GM12878 (cell line): ENCODE measurements at regions not wholly inside any gene's neighbourhood (a gene's known extent, or its start where the extent isn't known, plus 50 kb on each side); places are given as distances from the start of the nearest gene placed in this dataset.

Experiments
- ATAC-seq: fragments of 200-7000 bp; cut with Tn5 transposase; 3 replicates; pipeline ENCODE4 v1.9.1; 2020; ENCODE audit warnings: mild to moderate bottlenecking, moderate library complexity
- BruUV-seq: library from RNA; stranded (reverse); fragments of 400-500 nt; replicated peaks from 2 replicates; lab custom pipeline; 2021; lab: Mats Ljungman, UMichigan
- CTCF ChIA-PET: fragments of 300-600 bp; sonication (Branson Sonifier 250); formaldehyde crosslinking; extraction: SDS; loops from one replicate; lab custom pipeline; 2021; ENCODE audit warnings: inconsistent platforms; lab: Yijun Ruan, JAX
- POLR2A ChIA-PET: fragments of 350-600 bp; formaldehyde crosslinking; extraction: SDS; loops from one replicate; lab custom pipeline; 2021; ENCODE audit warnings: inconsistent platforms; lab: Charles Lee
- RAD21 ChIA-PET: fragments of 300-600 bp; sonication (Branson Sonifier 250); formaldehyde crosslinking; loops from one replicate; lab custom pipeline; 2023; ENCODE audit warnings: antibody characterized with exemption; ENCODE audit not compliant: unreplicated experiment; lab: Charles Lee
- SMC1A ChIA-PET: fragments of 300-600 bp; sonication (Branson Sonifier 250); formaldehyde crosslinking; loops from one replicate; lab custom pipeline; 2023; ENCODE audit not compliant: unreplicated experiment, uncharacterized antibody; lab: Charles Lee
- DNase-seq: peaks from one replicate; pipeline ENCODE4 v3.0.0-alpha.2; 2011; ENCODE audit warnings: low read depth, low spot score
- FAIRE-seq: peaks from 3 replicates; lab custom pipeline; 2011; peaks lifted over from hg19 to GRCh38; lab: Jason Lieb, UNC
- H2AFZ ChIP-seq: 2 replicates; pipeline ENCODE4 v1.6.0; 2011; ENCODE audit warnings: low read depth, low read length, control low read depth; ENCODE audit not compliant: control insufficient read depth
- H3K27ac ChIP-seq: 2 replicates; pipeline ENCODE4 v1.5.1; 2011; ENCODE audit warnings: control low read depth; ENCODE audit not compliant: control insufficient read depth, insufficient read depth
- H3K27me3 ChIP-seq, 2 experiments: replicated peaks in 1 of 2; 2 replicates each; pipeline versions ENCODE4 v1.6.0 to v1.6.1; 2011; ENCODE audit warnings: low read length in 1 of 2; ENCODE audit not compliant: control insufficient read depth in 2 of 2, insufficient read depth in 2 of 2
- H3K36me3 ChIP-seq, 2 experiments: 2 replicates each; pipeline ENCODE4 v1.5.1; 2011; ENCODE audit warnings: low read length in 1 of 2; ENCODE audit not compliant: control insufficient read depth in 2 of 2, insufficient read depth in 2 of 2
- H3K4me1 ChIP-seq: 2 replicates; pipeline ENCODE4 v1.6.1; 2011; ENCODE audit warnings: mild to moderate bottlenecking, low read length, moderate library complexity, mixed read lengths; ENCODE audit not compliant: control insufficient read depth, insufficient read depth
- H3K4me2 ChIP-seq: 2 replicates; pipeline ENCODE4 v1.6.0; 2011; ENCODE audit warnings: control low read depth; ENCODE audit not compliant: control insufficient read depth, insufficient read depth
- H3K4me3 ChIP-seq: fragments of 200-600 bp; sonication (generic); 2 replicates; pipeline ENCODE4 v1.5.1; 2016
- H3K79me2 ChIP-seq: 2 replicates; pipeline ENCODE4 v1.6.0; 2011; ENCODE audit warnings: low read length; ENCODE audit not compliant: control insufficient read depth, insufficient read depth
- H3K9ac ChIP-seq: 2 replicates; pipeline ENCODE4 v1.8.0; 2011; ENCODE audit warnings: low read length, control low read depth, mixed read lengths; ENCODE audit not compliant: control insufficient read depth, insufficient read depth
- H3K9me3 ChIP-seq: replicated peaks from 3 replicates; pipeline ENCODE4 v1.5.1; 2011; ENCODE audit warnings: mild to moderate bottlenecking, low read length; ENCODE audit not compliant: control insufficient read depth, insufficient read depth
- H4K20me1 ChIP-seq: 2 replicates; pipeline ENCODE4 v1.6.0; 2011; ENCODE audit not compliant: control insufficient read depth, insufficient read depth
- BCLAF1 ChIP-seq: fragments of 450-650 bp; IDR thresholded peaks from 2 replicates; pipeline ENCODE4 v1.6.1; 2017; ENCODE audit warnings: antibody characterized with exemption, mild to moderate bottlenecking, moderate library complexity
- GATAD2B ChIP-seq: fragments of 450-650 bp; conservative IDR thresholded peaks from 2 replicates; pipeline ENCODE4 v1.6.1; 2017; ENCODE audit warnings: low read depth, mild to moderate bottlenecking, moderate library complexity
- KDM1A ChIP-seq: fragments of 200-600 bp; sonication (generic); IDR thresholded peaks from 2 replicates; pipeline ENCODE4 v1.6.1; 2016; ENCODE audit warnings: borderline replicate concordance
- MYB ChIP-seq: fragments of 150-350 bp; IDR thresholded peaks from 2 replicates; pipeline ENCODE4 v1.6.1; 2014; ENCODE audit warnings: mild to moderate bottlenecking, low read depth, low read length, borderline replicate concordance
- PML ChIP-seq: IDR thresholded peaks from 2 replicates; pipeline ENCODE4 v1.6.1; 2012; ENCODE audit warnings: low read length, inconsistent platforms
- POLR2A ChIP-seq: IDR thresholded peaks from 2 replicates; pipeline ENCODE4 v1.6.1; 2011; ENCODE audit warnings: low read depth, mild to moderate bottlenecking, low read length
- RFX5 ChIP-seq: IDR thresholded peaks from 2 replicates; pipeline ENCODE4 v1.6.1; 2011; ENCODE audit warnings: low read depth, low read length, improper control_type of control experiment
- USF2 ChIP-seq: IDR thresholded peaks from 2 replicates; pipeline ENCODE4 v1.6.1; 2011; ENCODE audit warnings: low read depth, low read length, improper control_type of control experiment, borderline replicate concordance
- WGBS: methylation state at CpG from one replicate; pipeline ENCODE4 v1.1.6; 2016; ENCODE audit warnings: low lambda C conversion rate; ENCODE audit not compliant: insufficient replicate concordance, insufficient coverage; ENCODE audit errors: missing lambda C conversion rate; 5-methylcytosine and 5-hydroxymethylcytosine counted together
- in situ Hi-C: fragments of 300-500 bp; cut with MboI; formaldehyde crosslinking; loops from 9 replicates; pipeline ENCODE4 v1.14.3; 2018; ENCODE audit warnings: mixed read lengths
- intact Hi-C: fragments of 100-400 bp; cut with micrococcal nuclease; formaldehyde crosslinking; loops from one replicate; pipeline ENCODE4 v1.14.2; 2022; ENCODE audit not compliant: unreplicated experiment
- TF ChIP-seq, protein P1 (sequence below): fragments of 450-650 bp; formaldehyde crosslinking; IDR thresholded peaks from 2 replicates; pipeline ENCODE4 v1.5.0; 2022; ENCODE audit warnings: mild to moderate bottlenecking, missing genetic modification characterization
- TF ChIP-seq, protein P2 (sequence below): fragments of 450-650 bp; IDR thresholded peaks from 2 replicates; pipeline ENCODE4 v1.6.1; 2017; ENCODE audit warnings: borderline replicate concordance
- TF ChIP-seq, protein P3 (sequence below): fragments of 450-650 bp; IDR thresholded peaks from 2 replicates; pipeline ENCODE4 v1.6.1; 2017; ENCODE audit warnings: mild to moderate bottlenecking, moderate library complexity

DNA sequence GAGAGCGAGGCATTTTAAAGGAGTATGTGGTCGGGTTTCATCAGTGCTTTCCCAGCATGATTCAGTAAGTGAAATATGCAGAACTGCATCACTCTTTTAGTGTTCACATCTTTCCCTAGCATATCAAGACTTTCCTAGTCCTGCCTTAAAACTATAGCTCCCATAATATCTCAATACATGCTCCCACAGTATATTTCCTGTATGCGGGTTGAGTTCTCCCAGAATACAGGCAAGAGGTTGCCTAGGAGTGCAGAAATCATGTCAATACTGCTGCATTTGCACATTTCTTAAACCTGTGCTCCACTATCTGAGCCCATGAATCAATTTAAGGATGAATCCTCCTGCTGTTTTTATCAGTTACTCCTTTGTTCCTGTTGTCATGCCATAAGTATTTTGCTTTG lies 386.6 kb upstream of the SLC35B3 start:
- ChIA-PET CTCF (no interaction called here), SMC1A (no interaction called here), RAD21 (no interaction called here), POLR2A (no interaction called here)
- Histone ChIP-seq H3K79me2 (no peaks in the 10 kb centered on the region), H3K36me3 (no peaks in the 10 kb centered on the region), H3K27ac (no peak overlapping the region), H3K9me3 (no peaks in the 10 kb centered on the region), H2AFZ (no peak overlapping the region), H3K4me1 (no peaks in the 10 kb centered on the region), H4K20me1 (no peaks in the 10 kb centered on the region), H3K9ac (no peak overlapping the region), H3K27me3 (no peaks in the 10 kb centered on the region), H3K4me2 (no peak overlapping the region), H3K4me3 (no peak overlapping the region)
- no peak for ATAC-seq
- intact Hi-C loops (no loop called here), in situ Hi-C loops (no loop called here)
- DNase-seq: no peak
- no peak for FAIRE-seq
- no TSS peak for BruUV-seq
- WGBS: 37% methylated on average over 3 of the region's 3 CpGs
- TF ChIP-seq RFX5: no peak
- TF ChIP-seq, protein P1, sequence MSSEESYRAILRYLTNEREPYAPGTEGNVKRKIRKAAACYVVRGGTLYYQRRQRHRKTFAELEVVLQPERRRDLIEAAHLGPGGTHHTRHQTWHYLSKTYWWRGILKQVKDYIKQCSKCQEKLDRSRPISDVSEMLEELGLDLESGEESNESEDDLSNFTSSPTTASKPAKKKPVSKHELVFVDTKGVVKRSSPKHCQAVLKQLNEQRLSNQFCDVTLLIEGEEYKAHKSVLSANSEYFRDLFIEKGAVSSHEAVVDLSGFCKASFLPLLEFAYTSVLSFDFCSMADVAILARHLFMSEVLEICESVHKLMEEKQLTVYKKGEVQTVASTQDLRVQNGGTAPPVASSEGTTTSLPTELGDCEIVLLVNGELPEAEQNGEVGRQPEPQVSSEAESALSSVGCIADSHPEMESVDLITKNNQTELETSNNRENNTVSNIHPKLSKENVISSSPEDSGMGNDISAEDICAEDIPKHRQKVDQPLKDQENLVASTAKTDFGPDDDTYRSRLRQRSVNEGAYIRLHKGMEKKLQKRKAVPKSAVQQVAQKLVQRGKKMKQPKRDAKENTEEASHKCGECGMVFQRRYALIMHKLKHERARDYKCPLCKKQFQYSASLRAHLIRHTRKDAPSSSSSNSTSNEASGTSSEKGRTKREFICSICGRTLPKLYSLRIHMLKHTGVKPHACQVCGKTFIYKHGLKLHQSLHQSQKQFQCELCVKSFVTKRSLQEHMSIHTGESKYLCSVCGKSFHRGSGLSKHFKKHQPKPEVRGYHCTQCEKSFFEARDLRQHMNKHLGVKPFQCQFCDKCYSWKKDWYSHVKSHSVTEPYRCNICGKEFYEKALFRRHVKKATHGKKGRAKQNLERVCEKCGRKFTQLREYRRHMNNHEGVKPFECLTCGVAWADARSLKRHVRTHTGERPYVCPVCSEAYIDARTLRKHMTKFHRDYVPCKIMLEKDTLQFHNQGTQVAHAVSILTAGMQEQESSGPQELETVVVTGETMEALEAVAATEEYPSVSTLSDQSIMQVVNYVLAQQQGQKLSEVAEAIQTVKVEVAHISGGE (CRISPR knock-in tag): no peak
- no peak for TF ChIP-seq PML
- no peak for TF ChIP-seq MYB
- TF ChIP-seq BCLAF1: no peak
- TF ChIP-seq GATAD2B: no peak
- TF ChIP-seq, protein P2, sequence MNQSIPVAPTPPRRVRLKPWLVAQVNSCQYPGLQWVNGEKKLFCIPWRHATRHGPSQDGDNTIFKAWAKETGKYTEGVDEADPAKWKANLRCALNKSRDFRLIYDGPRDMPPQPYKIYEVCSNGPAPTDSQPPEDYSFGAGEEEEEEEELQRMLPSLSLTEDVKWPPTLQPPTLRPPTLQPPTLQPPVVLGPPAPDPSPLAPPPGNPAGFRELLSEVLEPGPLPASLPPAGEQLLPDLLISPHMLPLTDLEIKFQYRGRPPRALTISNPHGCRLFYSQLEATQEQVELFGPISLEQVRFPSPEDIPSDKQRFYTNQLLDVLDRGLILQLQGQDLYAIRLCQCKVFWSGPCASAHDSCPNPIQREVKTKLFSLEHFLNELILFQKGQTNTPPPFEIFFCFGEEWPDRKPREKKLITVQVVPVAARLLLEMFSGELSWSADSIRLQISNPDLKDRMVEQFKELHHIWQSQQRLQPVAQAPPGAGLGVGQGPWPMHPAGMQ: no peak
- TF ChIP-seq KDM1A: no peak
- TF ChIP-seq, protein P3, sequence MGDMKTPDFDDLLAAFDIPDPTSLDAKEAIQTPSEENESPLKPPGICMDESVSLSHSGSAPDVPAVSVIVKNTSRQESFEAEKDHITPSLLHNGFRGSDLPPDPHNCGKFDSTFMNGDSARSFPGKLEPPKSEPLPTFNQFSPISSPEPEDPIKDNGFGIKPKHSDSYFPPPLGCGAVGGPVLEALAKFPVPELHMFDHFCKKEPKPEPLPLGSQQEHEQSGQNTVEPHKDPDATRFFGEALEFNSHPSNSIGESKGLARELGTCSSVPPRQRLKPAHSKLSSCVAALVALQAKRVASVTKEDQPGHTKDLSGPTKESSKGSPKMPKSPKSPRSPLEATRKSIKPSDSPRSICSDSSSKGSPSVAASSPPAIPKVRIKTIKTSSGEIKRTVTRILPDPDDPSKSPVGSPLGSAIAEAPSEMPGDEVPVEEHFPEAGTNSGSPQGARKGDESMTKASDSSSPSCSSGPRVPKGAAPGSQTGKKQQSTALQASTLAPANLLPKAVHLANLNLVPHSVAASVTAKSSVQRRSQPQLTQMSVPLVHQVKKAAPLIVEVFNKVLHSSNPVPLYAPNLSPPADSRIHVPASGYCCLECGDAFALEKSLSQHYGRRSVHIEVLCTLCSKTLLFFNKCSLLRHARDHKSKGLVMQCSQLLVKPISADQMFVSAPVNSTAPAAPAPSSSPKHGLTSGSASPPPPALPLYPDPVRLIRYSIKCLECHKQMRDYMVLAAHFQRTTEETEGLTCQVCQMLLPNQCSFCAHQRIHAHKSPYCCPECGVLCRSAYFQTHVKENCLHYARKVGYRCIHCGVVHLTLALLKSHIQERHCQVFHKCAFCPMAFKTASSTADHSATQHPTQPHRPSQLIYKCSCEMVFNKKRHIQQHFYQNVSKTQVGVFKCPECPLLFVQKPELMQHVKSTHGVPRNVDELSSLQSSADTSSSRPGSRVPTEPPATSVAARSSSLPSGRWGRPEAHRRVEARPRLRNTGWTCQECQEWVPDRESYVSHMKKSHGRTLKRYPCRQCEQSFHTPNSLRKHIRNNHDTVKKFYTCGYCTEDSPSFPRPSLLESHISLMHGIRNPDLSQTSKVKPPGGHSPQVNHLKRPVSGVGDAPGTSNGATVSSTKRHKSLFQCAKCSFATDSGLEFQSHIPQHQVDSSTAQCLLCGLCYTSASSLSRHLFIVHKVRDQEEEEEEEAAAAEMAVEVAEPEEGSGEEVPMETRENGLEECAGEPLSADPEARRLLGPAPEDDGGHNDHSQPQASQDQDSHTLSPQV: no peak
- no peak for TF ChIP-seq USF2
- no peak for TF ChIP-seq POLR2A
